Keratinocyte (primary cell): ENCODE measurements at regions not wholly inside any gene's neighbourhood (a gene's known extent, or its start where the extent isn't known, plus 50 kb on each side); places are given as distances from the start of the nearest gene placed in this dataset.

ENCODE experiments used
- DNase-seq: peaks from one replicate; pipeline ENCODE4 v3.0.0-alpha.2; 2011; ENCODE audit warnings: low read depth, missing footprints, low spot score
- FAIRE-seq: peaks from 2 replicates; lab custom pipeline; 2011; peaks lifted over from hg19 to GRCh38; lab: Jason Lieb, UNC
- H2AFZ ChIP-seq: 2 replicates; pipeline ENCODE4 v1.6.0; 2012; ENCODE audit warnings: low read length, control low read depth, inconsistent platforms; ENCODE audit not compliant: control insufficient read depth
- H3K27ac ChIP-seq: 2 replicates; pipeline ENCODE4 v1.5.1; 2011; ENCODE audit warnings: low read length; ENCODE audit not compliant: control insufficient read depth, insufficient read depth
- H3K27me3 ChIP-seq: 3 replicates; pipeline ENCODE4 v1.6.0; 2011; ENCODE audit warnings: low read length; ENCODE audit not compliant: control insufficient read depth, insufficient read depth; ENCODE audit errors: extremely low read depth
- H3K36me3 ChIP-seq, 2 experiments: 2 replicates in 1 of 2; 3 replicates in 1 of 2; pipeline ENCODE4 v1.5.1; 2011; ENCODE audit warnings: low read length in 2 of 2, mild to moderate bottlenecking in 1 of 2; ENCODE audit not compliant: control insufficient read depth in 2 of 2, insufficient read depth in 2 of 2; ENCODE audit errors: extremely low read depth in 1 of 2
- H3K4me1 ChIP-seq: 3 replicates; pipeline ENCODE4 v1.5.1; 2011; ENCODE audit warnings: low read length; ENCODE audit not compliant: control insufficient read depth, insufficient read depth; ENCODE audit errors: extremely low read depth
- H3K4me2 ChIP-seq: 3 replicates; pipeline ENCODE4 v1.6.0; 2011; ENCODE audit warnings: low read depth, low read length; ENCODE audit not compliant: control insufficient read depth, insufficient read depth; ENCODE audit errors: extremely low read depth
- H3K4me3 ChIP-seq, 3 experiments: fragments of 200-600 bp in 1 of 3; sonication (generic) in 1 of 3; 2 replicates in 2 of 3; 3 replicates in 1 of 3; pipeline ENCODE4 v1.5.1; 2011 to 2016; ENCODE audit warnings: low read length in 3 of 3, mild to moderate bottlenecking in 3 of 3, control low read depth in 2 of 3, inconsistent platforms in 1 of 3, low read depth in 1 of 3, mixed read lengths in 1 of 3, mixed run types in 1 of 3, moderate library complexity in 1 of 3; ENCODE audit not compliant: control insufficient read depth in 2 of 3, insufficient read depth in 2 of 3; ENCODE audit errors: extremely low read depth in 1 of 3
- H3K79me2 ChIP-seq: 2 replicates; pipeline ENCODE4 v1.6.0; 2012; ENCODE audit warnings: low read length; ENCODE audit not compliant: control insufficient read depth, insufficient read depth
- H3K9ac ChIP-seq: 3 replicates; pipeline ENCODE4 v1.6.0; 2011; ENCODE audit warnings: low read length; ENCODE audit not compliant: control insufficient read depth, insufficient read depth; ENCODE audit errors: extremely low read depth
- H3K9me1 ChIP-seq: 3 replicates; pipeline ENCODE4 v1.6.0; 2011; ENCODE audit warnings: low read length; ENCODE audit not compliant: control insufficient read depth, insufficient read depth; ENCODE audit errors: extremely low read depth
- H3K9me3 ChIP-seq: 2 replicates; pipeline ENCODE4 v1.5.1; 2012; ENCODE audit warnings: low read depth, low read length; ENCODE audit not compliant: control insufficient read depth
- H4K20me1 ChIP-seq: 3 replicates; pipeline ENCODE4 v1.6.0; 2011; ENCODE audit warnings: low read length; ENCODE audit not compliant: control insufficient read depth, insufficient read depth; ENCODE audit errors: extremely low read depth
- EZH2 ChIP-seq: IDR thresholded peaks from one replicate; pipeline ENCODE4 v1.6.1; 2012; ENCODE audit warnings: inconsistent platforms, mild to moderate bottlenecking, low read length, moderate library complexity
- dilution Hi-C: fragments of 300-500 bp; cut with MboI; formaldehyde crosslinking; loops from one replicate; pipeline ENCODE4 v1.7.0; 2020; ENCODE audit warnings: low sequenced_read_pairs; ENCODE audit not compliant: extremely low pct_ligation_motif_present
- TF ChIP-seq, protein P1 (sequence below), 3 experiments: IDR thresholded peaks in 1 of 3; conservative IDR thresholded peaks in 1 of 3; optimal IDR thresholded peaks in 1 of 3; 2 replicates in 2 of 3; 3 replicates in 1 of 3; pipeline versions ENCODE3 to v1.5.1; 2011; ENCODE audit warnings: low read length in 3 of 3, mild to moderate bottlenecking in 3 of 3, moderate library complexity in 2 of 3, control low read depth in 1 of 3, inconsistent platforms in 1 of 3; ENCODE audit not compliant: insufficient read depth in 2 of 3; ENCODE audit errors: extremely low read depth in 1 of 3

DNA sequence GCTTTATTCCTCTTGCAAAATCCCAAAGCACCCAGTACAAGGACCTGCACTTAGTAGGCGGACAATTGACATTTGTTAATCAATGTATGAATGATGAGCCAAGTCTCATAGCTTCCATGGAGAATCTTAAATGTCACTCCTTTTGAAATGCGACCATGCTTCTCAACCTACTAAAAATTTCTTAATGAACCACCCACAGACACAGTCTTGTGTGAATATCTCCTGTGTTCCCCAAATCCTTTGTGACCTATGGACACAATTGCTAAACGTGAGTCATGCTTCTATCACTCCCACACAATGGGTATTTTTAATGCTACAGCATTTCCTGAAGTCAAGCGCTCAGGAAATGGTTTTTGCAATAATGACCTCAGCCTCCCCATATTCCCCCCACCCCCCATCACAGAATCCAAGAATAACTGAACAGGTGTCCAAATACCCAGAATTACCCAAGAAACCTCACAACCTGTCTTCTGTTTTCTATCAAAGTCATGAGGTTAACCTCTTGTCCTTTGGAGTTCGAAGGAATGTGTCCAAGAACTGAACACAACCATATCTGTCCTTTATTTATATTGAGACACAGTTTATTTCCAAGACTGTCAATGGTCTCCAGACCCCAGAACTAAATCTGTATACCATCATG lies 163.6 kb upstream of the PLEKHG7 start:
- peak; percentile 87 for FAIRE-seq
- Histone ChIP-seq H3K79me2 (no peaks in the 10 kb centered on the region), H4K20me1 (no peaks in the 10 kb centered on the region), H3K9me1 (no peaks in the 10 kb centered on the region), H3K36me3 (no peaks in the 10 kb centered on the region), H3K27ac (peak overlapping the region; percentile 0), H3K4me1 (peaks cover 18% of the 10 kb centered on the region), H3K9me3 (no peaks in the 10 kb centered on the region), H3K4me2 (no peak overlapping the region), H3K4me3 (no peak overlapping the region), H2AFZ (no peak overlapping the region), H3K27me3 (no peaks in the 10 kb centered on the region), H3K9ac (no peak overlapping the region)
- dilution Hi-C loops: no loop called here
- no peak for DNase-seq
- TF ChIP-seq EZH2: no peak
- TF ChIP-seq, protein P1, sequence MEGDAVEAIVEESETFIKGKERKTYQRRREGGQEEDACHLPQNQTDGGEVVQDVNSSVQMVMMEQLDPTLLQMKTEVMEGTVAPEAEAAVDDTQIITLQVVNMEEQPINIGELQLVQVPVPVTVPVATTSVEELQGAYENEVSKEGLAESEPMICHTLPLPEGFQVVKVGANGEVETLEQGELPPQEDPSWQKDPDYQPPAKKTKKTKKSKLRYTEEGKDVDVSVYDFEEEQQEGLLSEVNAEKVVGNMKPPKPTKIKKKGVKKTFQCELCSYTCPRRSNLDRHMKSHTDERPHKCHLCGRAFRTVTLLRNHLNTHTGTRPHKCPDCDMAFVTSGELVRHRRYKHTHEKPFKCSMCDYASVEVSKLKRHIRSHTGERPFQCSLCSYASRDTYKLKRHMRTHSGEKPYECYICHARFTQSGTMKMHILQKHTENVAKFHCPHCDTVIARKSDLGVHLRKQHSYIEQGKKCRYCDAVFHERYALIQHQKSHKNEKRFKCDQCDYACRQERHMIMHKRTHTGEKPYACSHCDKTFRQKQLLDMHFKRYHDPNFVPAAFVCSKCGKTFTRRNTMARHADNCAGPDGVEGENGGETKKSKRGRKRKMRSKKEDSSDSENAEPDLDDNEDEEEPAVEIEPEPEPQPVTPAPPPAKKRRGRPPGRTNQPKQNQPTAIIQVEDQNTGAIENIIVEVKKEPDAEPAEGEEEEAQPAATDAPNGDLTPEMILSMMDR (optimal IDR thresholded peaks at IDR 0.05 in 1 of 3, IDR thresholded peaks at IDR 0.05 in 1 of 3, conservative IDR thresholded peaks at IDR 0.05 in 1 of 3; ENCODE audit: extremely low read depth in 1 of 3, insufficient read depth in 2 of 3, low read length in 3 of 3): no peak

GRCh38 chr12:92537290-92537960 lies 165.4 kb upstream of the PLEKHG7 start:
- Histone ChIP-seq H4K20me1 (no peaks in the 10 kb centered on the region), H3K27ac (no peak overlapping the region), H3K79me2 (no peaks in the 10 kb centered on the region), H3K9ac (no peak overlapping the region), H3K36me3 (no peaks in the 10 kb centered on the region), H3K9me1 (no peaks in the 10 kb centered on the region), H3K4me2 (no peak overlapping the region), H2AFZ (no peak overlapping the region), H3K9me3 (no peaks in the 10 kb centered on the region), H3K4me3 (no peak overlapping the region), H3K27me3 (no peaks in the 10 kb centered on the region), H3K4me1 (peaks cover 13% of the 10 kb centered on the region)
- dilution Hi-C loops: no loop called here
- no peak for DNase-seq
- no peak for FAIRE-seq
- TF ChIP-seq, protein P1 (optimal IDR thresholded peaks at IDR 0.05 in 1 of 3, IDR thresholded peaks at IDR 0.05 in 1 of 3, conservative IDR thresholded peaks at IDR 0.05 in 1 of 3; ENCODE audit: extremely low read depth in 1 of 3, insufficient read depth in 2 of 3, low read length in 3 of 3): no peak
- no peak for TF ChIP-seq EZH2
